Mesendoderm (in vitro differentiated cells): ENCODE measurements at regions not wholly inside any gene's neighbourhood (a gene's known extent, or its start where the extent isn't known, plus 50 kb on each side); places are given as distances from the start of the nearest gene placed in this dataset.

Experiments
- DNase-seq: peaks from one replicate; pipeline ENCODE4 v3.0.0; 2013
- H2AK5ac ChIP-seq: 2 replicates; pipeline ENCODE4 v1.6.1; 2013; ENCODE audit warnings: low read length, inconsistent platforms
- H2BK120ac ChIP-seq: 2 replicates; pipeline ENCODE4 v1.6.1; 2013; ENCODE audit warnings: low read depth, mild to moderate bottlenecking, low read length, moderate library complexity, mixed read lengths
- H2BK15ac ChIP-seq: replicated peaks from 2 replicates; pipeline ENCODE4 v1.6.1; 2013; ENCODE audit warnings: low read depth, mild to moderate bottlenecking, moderate library complexity
- H2BK5ac ChIP-seq: 2 replicates; pipeline ENCODE4 v1.6.1; 2013; ENCODE audit warnings: low read length, inconsistent platforms
- H3K18ac ChIP-seq: 2 replicates; pipeline ENCODE4 v1.6.1; 2013; ENCODE audit warnings: mild to moderate bottlenecking, low read length, mixed read lengths
- H3K23ac ChIP-seq: one replicate; pipeline ENCODE4 v1.6.1; 2013; ENCODE audit warnings: low read length
- H3K27ac ChIP-seq: 2 replicates; pipeline ENCODE4 v1.5.1; 2013; ENCODE audit warnings: low read depth, mild to moderate bottlenecking, inconsistent platforms, low read length, moderate library complexity
- H3K27me3 ChIP-seq: 2 replicates; pipeline ENCODE4 v1.6.1; 2013; ENCODE audit warnings: low read length, control low read depth, mild to moderate bottlenecking, inconsistent platforms; ENCODE audit not compliant: insufficient read depth, poor library complexity
- H3K36me3 ChIP-seq: 2 replicates; pipeline ENCODE4 v1.6.1; 2013; ENCODE audit warnings: low read length, inconsistent platforms; ENCODE audit not compliant: control insufficient read depth, insufficient read depth
- H3K4ac ChIP-seq: one replicate; pipeline ENCODE4 v1.6.1; 2013; ENCODE audit warnings: low read depth, mild to moderate bottlenecking, low read length, moderate library complexity
- H3K4me1 ChIP-seq: 2 replicates; pipeline ENCODE4 v1.6.1; 2013; ENCODE audit warnings: low read depth, low read length, inconsistent platforms; ENCODE audit not compliant: control insufficient read depth
- H3K4me2 ChIP-seq: 2 replicates; pipeline ENCODE4 v1.6.1; 2013; ENCODE audit warnings: low read length
- H3K4me3 ChIP-seq: 2 replicates; pipeline ENCODE4 v1.5.1; 2013; ENCODE audit warnings: mild to moderate bottlenecking, low read length
- H3K56ac ChIP-seq: one replicate; pipeline ENCODE4 v1.6.1; 2013; ENCODE audit warnings: low read length
- H3K79me1 ChIP-seq: 2 replicates; pipeline ENCODE4 v1.6.1; 2013; ENCODE audit warnings: low read length, inconsistent platforms
- H3K79me2 ChIP-seq: 2 replicates; pipeline ENCODE4 v1.6.1; 2013; ENCODE audit warnings: mild to moderate bottlenecking, low read length; ENCODE audit not compliant: control insufficient read depth, insufficient read depth
- H3K9ac ChIP-seq: 2 replicates; pipeline ENCODE4 v1.6.1; 2013; ENCODE audit warnings: low read length, inconsistent platforms
- H4K5ac ChIP-seq: one replicate; pipeline ENCODE4 v1.6.1; 2013; ENCODE audit warnings: low read length
- H4K8ac ChIP-seq: one replicate; pipeline ENCODE4 v1.6.1; 2013; ENCODE audit warnings: low read depth, mild to moderate bottlenecking, control low read depth, low read length, moderate library complexity
- WGBS: extraction: QIAGEN DNeasy Blood & Tissue Kit; methylation state at CpG from one replicate; pipeline ENCODE4 v1.1.7; 2013; ENCODE audit warnings: low lambda C conversion rate, missing lambda C conversion rate; ENCODE audit not compliant: insufficient coverage; ENCODE audit errors: extremely low coverage; 5-methylcytosine and 5-hydroxymethylcytosine counted together

DNA sequence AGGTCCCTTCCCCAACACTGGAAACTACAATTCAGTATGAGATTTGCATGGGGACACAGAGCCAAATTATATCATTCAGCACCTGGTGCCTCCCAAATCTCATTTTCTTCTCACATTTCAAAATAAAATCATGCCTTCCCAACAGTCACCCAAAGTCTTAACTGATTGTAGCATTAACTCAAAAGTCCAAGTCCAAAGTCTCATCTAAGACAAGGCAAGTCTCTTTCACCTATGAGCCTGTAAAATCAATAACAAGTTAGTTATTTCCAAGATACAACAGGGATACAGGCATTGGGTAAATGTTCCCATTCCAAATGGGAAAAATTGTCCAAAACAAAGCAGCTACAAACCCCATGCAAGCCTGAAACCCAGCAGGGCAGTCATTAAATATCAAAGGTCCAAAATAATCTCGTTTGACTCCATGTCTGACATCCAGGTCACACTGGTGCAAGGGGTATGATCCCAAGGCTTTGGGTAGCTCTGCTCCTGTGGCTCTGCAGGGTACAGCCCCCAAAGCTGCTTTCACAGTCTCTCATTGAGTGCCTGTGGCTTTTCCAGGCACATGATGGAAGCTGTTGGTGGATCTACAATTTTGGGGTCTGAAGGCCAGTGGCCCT lies 1370.1 kb upstream of the DDX18 start:
- H3K9ac ChIP-seq = no peak overlapping the region
- no peak overlapping the region for H3K56ac ChIP-seq
- H2BK5ac ChIP-seq = no peak overlapping the region
- H2BK15ac ChIP-seq = no peak overlapping the region
- H3K79me2 ChIP-seq = no peaks in the 10 kb centered on the region
- no peak overlapping the region for H2BK120ac ChIP-seq
- H3K27me3 ChIP-seq = no peaks in the 10 kb centered on the region
- DNase-seq = no peak
- H3K4ac ChIP-seq = no peak overlapping the region
- H3K36me3 ChIP-seq = no peaks in the 10 kb centered on the region
- H3K4me3 ChIP-seq = no peak overlapping the region
- H4K8ac ChIP-seq = no peak overlapping the region
- WGBS = no CpG with 5 or more reads among the region's 1 CpG
- H3K23ac ChIP-seq = no peak overlapping the region
- H3K4me1 ChIP-seq = no peaks in the 10 kb centered on the region
- no peak overlapping the region for H3K4me2 ChIP-seq
- no peak overlapping the region for H3K27ac ChIP-seq
- no peak overlapping the region for H4K5ac ChIP-seq
- H3K79me1 ChIP-seq = no peaks in the 10 kb centered on the region
- no peak overlapping the region for H3K18ac ChIP-seq
- no peak overlapping the region for H2AK5ac ChIP-seq

DNA sequence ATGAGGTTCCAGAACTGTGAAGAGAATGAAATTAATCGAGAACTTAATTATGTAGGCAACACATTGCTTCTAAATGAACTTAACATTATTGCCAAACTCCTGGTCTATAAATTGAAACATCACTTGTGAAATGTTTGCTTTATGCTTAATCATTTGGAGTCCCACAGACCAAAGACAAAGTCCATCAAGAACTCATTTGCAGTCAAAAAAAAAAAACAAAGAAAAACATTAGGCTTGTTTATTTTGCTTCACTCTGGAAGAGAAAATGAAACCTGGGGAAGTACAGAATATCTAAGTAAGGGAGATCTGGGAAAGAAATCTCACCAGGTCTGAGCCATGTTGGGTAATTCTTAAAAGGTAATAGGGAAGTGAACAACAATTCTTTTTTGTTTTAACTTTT lies 1363.5 kb upstream of the DDX18 start:
- WGBS = no CpG with 5 or more reads among the region's 1 CpG

DNA sequence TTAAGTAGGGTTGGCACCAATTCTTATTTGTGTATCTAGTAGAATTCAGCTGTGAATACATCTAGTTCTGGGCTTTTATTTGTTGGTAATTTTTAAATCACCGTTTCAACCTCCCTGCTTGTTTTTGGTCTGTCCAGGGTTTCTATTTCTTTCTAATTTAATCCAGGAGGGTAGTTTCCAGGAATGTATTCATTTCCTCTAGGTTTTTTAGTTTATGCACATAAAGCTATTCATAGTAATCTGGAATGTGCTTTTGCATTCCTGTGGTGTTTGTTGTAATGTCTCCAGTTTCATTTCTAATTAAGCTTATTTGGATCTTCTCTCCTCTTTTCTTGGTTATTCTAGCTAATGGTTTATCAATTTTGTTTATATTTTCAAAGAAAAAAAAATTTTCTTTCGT lies 1361.8 kb upstream of the DDX18 start:
- H4K5ac ChIP-seq = no peak overlapping the region
- no peak overlapping the region for H3K23ac ChIP-seq
- no peak overlapping the region for H3K56ac ChIP-seq
- no peaks in the 10 kb centered on the region for H3K4me1 ChIP-seq
- no peak overlapping the region for H3K4me3 ChIP-seq
- no peaks in the 10 kb centered on the region for H3K79me1 ChIP-seq
- no peak overlapping the region for H2AK5ac ChIP-seq
- no peaks in the 10 kb centered on the region for H3K27me3 ChIP-seq
- H2BK15ac ChIP-seq = no peak overlapping the region
- H3K36me3 ChIP-seq = no peaks in the 10 kb centered on the region
- no peak for DNase-seq
- no peak overlapping the region for H3K27ac ChIP-seq
- H3K79me2 ChIP-seq = no peaks in the 10 kb centered on the region
- H2BK120ac ChIP-seq = no peak overlapping the region
- WGBS = no CpG with 5 or more reads among the region's 2 CpGs
- no peak overlapping the region for H2BK5ac ChIP-seq
- H3K4ac ChIP-seq = no peak overlapping the region
- H4K8ac ChIP-seq = no peak overlapping the region
- H3K9ac ChIP-seq = no peak overlapping the region
- no peak overlapping the region for H3K4me2 ChIP-seq
- H3K18ac ChIP-seq = no peak overlapping the region

More for the DNA sequence above, 1363.5 kb upstream of the DDX18 start:
- Histone ChIP-seq H3K56ac (no peak overlapping the region), H3K9ac (no peak overlapping the region), H3K23ac (no peak overlapping the region), H3K4me1 (no peaks in the 10 kb centered on the region), H2AK5ac (no peak overlapping the region), H3K4me3 (no peak overlapping the region), H3K27me3 (no peaks in the 10 kb centered on the region), H4K8ac (no peak overlapping the region), H2BK120ac (no peak overlapping the region), H3K4ac (no peak overlapping the region), H4K5ac (no peak overlapping the region), H2BK15ac (no peak overlapping the region), H3K79me1 (no peaks in the 10 kb centered on the region), H3K27ac (no peak overlapping the region), H3K36me3 (no peaks in the 10 kb centered on the region), H3K79me2 (no peaks in the 10 kb centered on the region), H3K18ac (no peak overlapping the region), H2BK5ac (no peak overlapping the region), H3K4me2 (no peak overlapping the region)
- DNase-seq = no peak

DNA sequence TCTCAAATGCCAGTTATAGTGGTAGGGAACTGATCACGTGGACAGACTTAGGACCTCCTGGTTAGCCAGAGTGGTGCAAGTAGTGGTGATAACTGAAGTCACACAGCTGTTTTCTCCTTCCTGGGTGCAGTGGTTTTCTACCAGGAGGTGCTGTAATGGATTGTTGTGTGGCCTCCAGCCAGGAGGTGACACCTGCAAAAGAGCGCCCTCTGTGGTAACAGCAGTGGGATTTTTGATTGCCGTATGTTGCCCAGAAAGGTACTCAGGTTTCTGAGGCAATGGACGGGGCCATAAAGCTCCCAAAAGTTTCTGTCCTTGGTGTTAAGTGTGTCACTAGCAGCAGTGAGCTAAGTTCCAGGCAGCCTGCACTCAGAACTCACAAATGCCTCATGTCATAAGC lies 1358.1 kb upstream of the DDX18 start:
- Histone ChIP-seq H4K5ac (no peak overlapping the region), H2BK15ac (no peak overlapping the region)

GRCh38 chr2:116467243-116467642 lies 1347.2 kb upstream of the DDX18 start:
- Histone ChIP-seq H4K5ac (no peak overlapping the region), H3K56ac (no peak overlapping the region), H3K27ac (no peak overlapping the region), H2AK5ac (no peak overlapping the region), H3K79me1 (no peaks in the 10 kb centered on the region), H2BK5ac (no peak overlapping the region), H4K8ac (no peak overlapping the region), H3K4me1 (no peaks in the 10 kb centered on the region), H3K4me3 (no peak overlapping the region), H3K27me3 (no peaks in the 10 kb centered on the region), H3K9ac (no peak overlapping the region), H2BK120ac (no peak overlapping the region), H3K4me2 (no peak overlapping the region), H3K23ac (no peak overlapping the region), H2BK15ac (no peak overlapping the region), H3K79me2 (no peaks in the 10 kb centered on the region), H3K18ac (no peak overlapping the region), H3K4ac (no peak overlapping the region), H3K36me3 (no peaks in the 10 kb centered on the region)
- no peak for DNase-seq
- WGBS = no CpG with 5 or more reads among the region's 3 CpGs

More for the DNA sequence above, 1358.1 kb upstream of the DDX18 start:
- H4K8ac ChIP-seq = no peak overlapping the region
- no peak overlapping the region for H2BK5ac ChIP-seq
- no CpG with 5 or more reads among the region's 4 CpGs for WGBS
- no peaks in the 10 kb centered on the region for H3K36me3 ChIP-seq
- no peak overlapping the region for H3K56ac ChIP-seq
- H3K79me1 ChIP-seq = no peaks in the 10 kb centered on the region
- H3K4me1 ChIP-seq = no peaks in the 10 kb centered on the region
- no peak overlapping the region for H3K9ac ChIP-seq
- DNase-seq = no peak
- H3K23ac ChIP-seq = no peak overlapping the region
- no peak overlapping the region for H3K18ac ChIP-seq
- H3K4me2 ChIP-seq = no peak overlapping the region
- H3K4ac ChIP-seq = no peak overlapping the region
- no peaks in the 10 kb centered on the region for H3K79me2 ChIP-seq
- H2BK120ac ChIP-seq = no peak overlapping the region
- no peaks in the 10 kb centered on the region for H3K27me3 ChIP-seq
- no peak overlapping the region for H3K27ac ChIP-seq
- no peak overlapping the region for H2AK5ac ChIP-seq
- H3K4me3 ChIP-seq = no peak overlapping the region

- Histone ChIP-seq H3K36me3 (no peaks in the 10 kb centered on the region), H2AK5ac (no peak overlapping the region), H3K27me3 (no peaks in the 10 kb centered on the region), H2BK5ac (no peak overlapping the region), H3K23ac (no peak overlapping the region), H3K4ac (no peak overlapping the region), H3K4me1 (no peaks in the 10 kb centered on the region), H3K79me1 (no peaks in the 10 kb centered on the region), H3K18ac (no peak overlapping the region), H3K4me3 (no peak overlapping the region), H3K9ac (no peak overlapping the region), H2BK120ac (no peak overlapping the region), H3K79me2 (no peaks in the 10 kb centered on the region), H4K5ac (no peak overlapping the region), H2BK15ac (no peak overlapping the region), H3K4me2 (no peak overlapping the region), H3K56ac (no peak overlapping the region), H4K8ac (no peak overlapping the region), H3K27ac (no peak overlapping the region)
- no peak for DNase-seq
- no CpG with 5 or more reads among the region's 3 CpGs for WGBS
Measured at GRCh38 chr2:116477229-116477628, 1337.3 kb upstream of the DDX18 start.
